ACHN (cell line): ENCODE measurements at regions not wholly inside any gene's neighbourhood (a gene's known extent, or its start where the extent isn't known, plus 50 kb on each side); places are given as distances from the start of the nearest gene placed in this dataset.

Experiments used
- DNase-seq: peaks from one replicate; pipeline ENCODE4 v3.0.0-alpha.2; 2015
- in situ Hi-C: cut with HindIII; loops from 2 replicates; pipeline ENCODE4 v1.10.0; 2017; ENCODE audit warnings: low sequenced_read_pairs, low pct_ligation_motif_present, low pct_unique_long_range_greater_than_20kb

DNA sequence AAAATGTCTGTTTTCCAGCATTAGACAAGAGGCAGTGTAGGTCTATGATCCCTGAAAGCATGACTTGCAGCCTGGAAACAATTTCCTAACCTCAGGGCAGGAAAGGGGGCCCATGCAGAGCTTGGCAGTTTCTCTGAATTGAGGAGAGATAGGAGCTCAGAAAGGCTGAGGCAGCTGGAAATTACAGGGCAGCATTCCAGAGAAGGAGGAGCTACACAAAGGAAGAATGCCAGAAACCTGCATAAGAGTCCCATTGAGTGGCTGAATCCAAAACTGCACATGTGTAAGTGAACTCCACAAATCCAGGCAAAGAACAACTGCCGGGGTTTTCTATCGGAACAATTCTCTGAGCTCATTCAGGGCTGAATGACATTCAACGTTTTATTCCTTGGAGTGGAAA is 346.8 kb downstream of the PIK3R1 start:
- in situ Hi-C loops, result no loop called here
- no peak for DNase-seq

DNA sequence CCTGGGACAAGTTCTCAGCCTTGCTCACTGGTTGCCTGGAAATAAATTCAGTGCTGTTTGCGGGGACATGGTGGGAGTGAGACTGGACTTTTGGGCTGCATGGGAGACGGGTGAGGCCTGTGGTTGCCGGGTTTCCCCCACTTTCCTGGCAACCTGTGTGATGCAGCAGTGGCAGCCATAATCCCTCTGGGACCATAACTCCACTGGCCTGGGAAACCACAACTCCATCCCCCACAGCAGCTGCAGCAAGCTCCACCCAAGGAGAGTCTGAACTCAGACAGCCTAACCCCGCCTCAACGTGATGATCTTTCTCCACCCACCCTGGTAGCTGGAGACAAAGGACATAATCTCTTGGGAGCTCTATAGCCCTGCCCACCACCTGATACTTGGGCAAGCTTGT is 349.9 kb downstream of the PIK3R1 start:
- DNase-seq, result no peak
- in situ Hi-C loops, result no loop called here

DNA sequence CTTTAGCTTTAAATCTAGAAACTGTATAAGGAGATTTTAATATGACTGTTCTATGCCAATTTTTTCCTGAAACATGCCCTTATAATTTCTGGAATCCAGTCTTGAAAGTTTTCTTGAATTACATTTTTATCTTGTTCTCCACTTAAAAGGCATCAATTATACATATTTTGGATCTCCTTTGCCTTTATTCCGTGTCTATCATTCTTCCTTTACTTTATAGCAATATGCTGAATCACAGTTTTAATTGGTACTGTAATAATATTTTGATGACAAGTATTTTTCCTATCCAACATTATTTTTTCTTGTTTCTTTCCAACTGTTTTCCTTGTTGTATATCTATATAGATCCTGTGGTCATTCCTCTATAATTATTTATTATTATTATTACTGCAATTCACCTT is 361.2 kb downstream of the PIK3R1 start:
- in situ Hi-C loops, result no loop called here
- no peak for DNase-seq

DNA sequence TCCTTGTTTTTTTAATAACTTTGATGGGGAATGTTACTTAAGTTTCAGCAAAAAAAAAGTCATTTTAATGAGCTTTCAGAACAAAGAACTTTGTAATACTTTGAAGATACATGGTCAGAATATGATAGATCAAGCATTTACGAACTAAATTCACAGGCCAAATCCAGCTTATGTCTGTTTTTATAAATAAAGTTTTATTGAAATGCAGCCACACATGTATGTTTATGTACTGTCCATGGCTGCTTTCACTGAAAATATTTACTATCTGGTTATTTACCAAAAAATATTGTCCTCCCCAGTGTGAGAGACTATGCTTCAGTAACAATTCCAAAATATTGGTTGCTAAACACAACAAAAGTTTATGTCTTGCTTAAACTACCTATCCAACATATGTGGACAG is 366.7 kb downstream of the PIK3R1 start:
- in situ Hi-C loops, result no loop called here
- no peak for DNase-seq

DNA sequence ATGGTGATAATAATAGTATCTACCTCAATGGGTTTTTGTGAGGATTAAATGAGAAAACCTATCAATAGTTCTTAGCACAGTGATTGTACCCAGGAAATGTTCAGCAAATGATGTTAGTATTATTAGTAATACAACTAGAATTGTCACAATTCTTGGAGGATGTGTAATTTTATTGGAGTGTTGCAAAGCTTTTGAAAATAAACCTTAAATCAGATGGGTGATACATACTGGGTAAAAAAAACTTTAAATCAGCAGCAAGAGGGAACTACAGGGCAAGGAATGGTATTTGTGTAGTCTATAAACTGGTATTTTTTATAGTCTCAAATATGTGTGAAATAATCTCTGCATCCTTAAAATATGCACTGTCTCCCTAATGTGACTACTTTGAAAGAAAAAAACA is 371.6 kb downstream of the PIK3R1 start:
- in situ Hi-C loops, result no loop called here

DNA sequence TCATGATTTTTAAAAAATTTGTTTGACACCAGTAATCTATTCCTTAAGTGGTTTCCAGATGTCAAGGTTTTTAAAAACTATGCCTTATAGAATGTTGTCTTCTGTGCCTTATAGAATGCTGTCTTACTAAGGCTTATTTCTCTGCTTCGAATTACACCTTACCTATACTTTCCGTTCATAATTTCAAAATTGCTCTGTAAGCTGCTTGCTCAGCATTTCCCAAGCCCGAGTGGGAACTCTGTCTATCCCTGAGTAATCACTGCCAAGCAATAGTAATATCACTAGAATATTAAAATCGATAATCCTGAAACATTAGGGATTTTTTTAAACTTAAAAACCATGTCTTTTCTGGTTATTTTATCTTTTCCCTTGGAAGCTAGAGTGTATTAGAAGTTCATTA is 376.3 kb downstream of the PIK3R1 start:
- in situ Hi-C loops, result no loop called here
- no peak for DNase-seq

More for the DNA sequence above, 371.6 kb downstream of the PIK3R1 start:
- DNase-seq, result no peak

DNA sequence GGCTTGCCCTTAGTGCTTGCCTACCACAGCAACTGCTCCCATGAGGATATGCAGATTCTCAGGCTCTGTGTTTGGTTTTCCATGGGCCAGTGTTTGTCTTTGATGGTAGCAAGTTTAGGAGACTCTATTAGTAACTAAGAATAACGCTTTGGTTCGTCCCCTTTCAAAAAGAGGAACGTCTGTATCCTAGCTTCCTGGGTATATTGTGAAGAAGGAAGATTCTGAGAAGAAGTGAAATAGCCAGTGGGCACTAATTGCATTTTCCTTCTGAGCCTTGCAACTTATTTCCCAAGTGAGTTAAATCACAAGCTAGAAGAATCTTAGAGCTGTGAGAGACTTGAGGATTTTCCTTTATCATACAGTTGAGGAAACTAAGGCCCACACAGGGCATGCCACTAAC is 376.8 kb downstream of the PIK3R1 start:
- DNase-seq, result no peak
- in situ Hi-C loops, result no loop called here

DNA sequence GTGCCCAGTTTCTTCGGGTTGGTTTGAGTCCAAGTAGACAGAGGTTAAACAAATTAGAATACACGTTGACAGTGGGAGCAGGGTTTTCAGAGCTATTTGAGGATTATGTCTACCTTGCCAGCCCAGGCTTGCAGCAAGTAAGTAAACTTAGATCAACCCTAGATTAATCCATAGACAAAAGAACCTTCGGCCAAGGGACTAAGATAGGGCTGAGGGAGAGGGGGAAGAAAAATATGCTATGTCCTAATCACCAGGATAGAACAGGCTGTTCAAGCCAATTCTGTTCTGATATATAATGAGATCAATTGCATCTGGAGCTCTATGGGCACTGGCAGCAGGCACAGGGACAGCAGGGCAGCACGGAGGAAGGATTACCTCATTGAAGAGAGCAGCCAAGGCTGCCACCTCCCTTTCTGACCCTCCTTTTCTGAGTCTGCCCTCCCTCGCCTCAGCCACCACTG is 377.7 kb downstream of the PIK3R1 start:
- in situ Hi-C loops, result no loop called here
- no peak for DNase-seq

DNA sequence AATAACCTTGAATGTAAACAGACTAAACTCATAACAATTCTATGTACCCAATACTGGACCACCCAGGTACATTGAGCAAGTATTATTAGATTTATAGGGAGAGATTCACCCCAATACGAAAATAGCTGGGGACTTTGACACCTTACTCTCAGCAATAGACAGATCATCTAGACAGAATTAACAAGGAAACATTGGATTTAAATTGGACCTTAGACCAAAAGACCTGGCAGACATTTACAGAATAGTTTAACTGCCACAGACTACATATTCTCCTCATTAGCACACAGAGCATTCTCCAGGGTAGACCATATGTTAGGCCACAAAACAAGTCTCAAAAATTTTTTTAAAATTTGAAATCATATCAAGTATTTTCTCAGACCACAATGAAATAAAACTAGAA is 397.4 kb downstream of the PIK3R1 start:
- DNase-seq, result no peak
- in situ Hi-C loops, result no loop called here

DNA sequence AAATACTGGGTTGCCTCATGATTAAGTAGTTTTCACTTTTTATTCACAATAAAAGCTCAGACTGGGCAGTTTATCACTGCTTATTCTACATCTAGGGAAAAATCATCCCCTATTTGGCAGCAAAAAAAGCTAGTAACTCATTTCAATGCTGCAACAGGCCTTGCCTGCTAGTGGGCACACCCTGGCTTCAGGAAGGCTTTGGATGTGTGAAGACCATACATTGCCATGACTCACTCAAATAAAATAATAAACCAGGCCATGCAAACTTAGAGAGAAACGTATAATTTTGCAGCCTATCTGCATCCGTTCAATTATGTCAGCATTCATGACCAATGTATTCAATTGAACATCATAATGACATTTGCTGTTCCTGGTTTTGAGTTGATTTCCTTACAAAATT is 402.9 kb downstream of the PIK3R1 start:
- in situ Hi-C loops, result no loop called here

DNA sequence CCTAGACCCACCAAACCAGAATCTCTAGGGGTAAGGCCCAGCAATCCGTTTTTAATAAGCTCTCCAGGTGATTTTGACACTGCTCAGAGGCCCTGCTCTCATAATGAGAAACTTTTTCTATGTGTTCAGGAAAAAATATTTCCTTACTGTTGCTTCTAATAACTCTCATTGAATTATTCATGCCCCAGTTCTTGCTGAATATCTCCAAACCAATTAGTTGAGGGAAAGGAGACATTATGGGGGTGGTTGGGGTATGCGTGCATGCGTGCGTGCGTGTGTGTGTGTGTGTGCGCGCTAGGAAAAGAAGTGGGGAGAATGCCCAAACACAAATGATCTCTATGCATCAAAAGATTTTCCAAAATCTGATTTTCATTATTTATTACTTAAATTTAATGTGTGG is 411.4 kb downstream of the PIK3R1 start:
- in situ Hi-C loops, result no loop called here
- no peak for DNase-seq

More for the DNA sequence above, 402.9 kb downstream of the PIK3R1 start:
- DNase-seq, result no peak

DNA sequence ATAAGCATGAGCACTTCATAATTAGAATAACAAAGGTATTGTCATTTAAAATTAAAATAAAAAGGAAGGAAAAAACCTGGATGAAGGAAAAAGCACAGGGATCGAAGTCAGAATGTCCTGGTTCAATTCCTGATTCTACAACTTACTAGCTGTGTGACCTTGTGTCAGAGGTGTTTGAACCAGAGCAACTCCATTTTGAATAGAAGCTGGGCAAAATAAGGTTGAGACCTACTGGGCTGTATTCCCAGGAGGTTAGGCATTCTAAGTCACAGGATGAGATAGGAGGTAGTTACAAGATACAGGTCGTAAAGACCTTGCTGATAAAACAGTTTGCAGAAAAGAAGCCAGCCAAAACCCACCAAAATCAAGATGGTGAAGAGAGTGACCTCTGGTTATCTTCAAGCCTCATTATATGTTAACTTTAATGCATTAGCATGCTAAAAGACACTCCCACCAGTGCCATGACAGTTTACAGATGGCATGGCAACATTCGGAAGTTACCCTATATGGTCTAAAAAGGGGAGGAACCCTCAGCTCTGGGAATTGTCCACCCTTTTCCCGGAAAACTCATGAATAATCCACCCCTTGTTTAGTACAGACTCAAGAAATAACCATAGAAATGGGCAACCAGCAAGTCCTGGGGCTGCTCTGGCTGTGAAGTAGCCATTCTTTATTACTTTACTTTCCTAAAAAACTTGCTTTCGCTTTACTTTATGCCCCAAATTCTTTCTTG is 412.7 kb downstream of the PIK3R1 start:
- in situ Hi-C loops, result no loop called here
- DNase-seq, result no peak

DNA sequence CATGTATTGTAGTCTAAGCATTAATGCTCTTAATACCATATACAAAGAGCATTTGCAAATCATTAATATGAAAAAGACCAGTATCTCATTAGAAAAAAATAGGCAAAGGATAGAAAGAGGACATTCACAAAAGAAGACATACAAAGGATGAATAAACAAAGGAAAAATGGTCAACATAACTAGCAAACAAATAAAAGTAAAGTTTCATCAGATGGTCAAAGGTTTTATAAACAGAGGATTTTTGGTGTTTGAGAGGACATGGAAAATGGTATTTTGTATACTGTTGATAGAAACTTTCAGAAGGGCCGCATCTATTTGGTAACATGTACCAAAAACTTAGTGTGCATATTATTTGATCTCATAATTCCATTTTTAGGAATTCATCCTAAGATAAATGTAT is 414.8 kb downstream of the PIK3R1 start:
- in situ Hi-C loops, result no loop called here
- DNase-seq, result no peak

DNA sequence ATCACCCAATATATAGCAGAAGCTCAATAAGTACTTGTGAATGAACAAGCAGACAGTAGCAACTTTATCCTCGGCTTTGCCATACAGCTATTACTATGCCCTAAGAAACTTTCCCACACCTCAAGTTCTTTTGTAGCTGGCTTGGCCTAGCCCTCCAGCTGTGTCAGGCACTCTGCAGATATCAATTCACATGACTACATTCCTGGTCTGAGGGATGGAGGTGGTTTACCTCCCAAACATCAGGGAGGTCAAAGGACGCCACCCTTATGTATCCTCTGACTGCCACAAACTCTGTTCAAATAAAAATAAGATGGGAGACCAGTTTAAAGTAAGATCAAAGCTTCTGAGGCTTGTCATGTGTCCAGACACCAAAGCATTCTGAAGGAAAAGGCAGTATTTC is 416.3 kb downstream of the PIK3R1 start:
- no peak for DNase-seq
- in situ Hi-C loops, result no loop called here

DNA sequence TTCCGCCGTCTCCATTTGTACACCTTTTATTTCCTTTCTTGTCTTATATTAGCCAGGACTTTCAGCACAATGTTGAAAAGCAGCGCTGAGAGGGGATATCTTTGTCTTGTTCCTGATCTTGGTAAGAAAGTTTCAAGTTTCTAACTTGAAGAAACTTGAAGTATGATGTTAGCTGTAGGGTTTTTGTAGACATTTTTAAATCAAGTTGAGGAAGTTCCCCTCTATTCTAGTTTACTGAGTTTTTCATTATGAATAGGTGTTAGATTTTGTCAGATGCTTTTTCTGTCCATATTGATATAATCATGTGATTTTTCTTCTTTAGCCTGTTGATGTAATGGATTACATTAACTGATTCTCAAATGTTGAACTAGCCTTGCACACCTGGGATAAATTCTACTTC is 425.7 kb downstream of the PIK3R1 start:
- in situ Hi-C loops, result no loop called here
- DNase-seq, result no peak

DNA sequence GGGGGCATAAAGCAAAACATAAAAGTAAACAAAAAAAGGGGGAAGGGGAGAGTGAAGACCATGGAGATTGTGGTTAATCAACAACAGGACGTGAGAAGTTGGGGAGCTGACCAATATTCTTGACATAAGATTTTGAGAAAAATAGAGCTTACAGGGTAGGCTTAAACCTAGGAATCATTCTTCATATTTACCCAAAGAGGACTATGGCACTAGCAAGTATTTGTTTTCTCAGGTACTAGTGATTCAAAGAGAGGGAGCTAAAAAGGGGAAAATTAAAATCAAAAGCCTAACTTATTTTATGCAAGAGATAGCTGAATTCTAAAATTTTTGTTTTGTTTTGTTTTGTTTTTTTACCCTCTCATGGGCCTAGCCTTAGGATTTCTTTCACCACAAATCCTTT is 427.5 kb downstream of the PIK3R1 start:
- DNase-seq, result no peak
- in situ Hi-C loops, result no loop called here

DNA sequence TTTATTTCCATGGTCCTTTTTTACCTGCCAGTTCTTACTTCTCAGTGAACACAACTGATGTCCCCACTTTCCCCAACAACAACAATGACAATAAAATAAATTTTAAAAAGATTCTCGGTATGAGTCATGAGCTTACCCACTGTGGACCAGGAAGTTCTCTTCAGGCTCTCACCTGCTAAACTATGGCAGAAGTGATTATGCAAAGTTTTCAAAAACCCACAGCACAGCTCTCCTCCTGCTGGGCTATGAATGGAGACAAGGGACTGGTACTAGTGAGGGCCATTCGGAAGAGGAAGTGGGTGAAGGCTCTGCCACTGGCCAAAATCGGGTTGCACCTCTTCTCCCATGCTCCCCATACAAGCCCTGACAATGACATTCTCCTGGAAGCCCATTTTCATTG is 429.4 kb downstream of the PIK3R1 start:
- no peak for DNase-seq
- in situ Hi-C loops, result no loop called here

DNA sequence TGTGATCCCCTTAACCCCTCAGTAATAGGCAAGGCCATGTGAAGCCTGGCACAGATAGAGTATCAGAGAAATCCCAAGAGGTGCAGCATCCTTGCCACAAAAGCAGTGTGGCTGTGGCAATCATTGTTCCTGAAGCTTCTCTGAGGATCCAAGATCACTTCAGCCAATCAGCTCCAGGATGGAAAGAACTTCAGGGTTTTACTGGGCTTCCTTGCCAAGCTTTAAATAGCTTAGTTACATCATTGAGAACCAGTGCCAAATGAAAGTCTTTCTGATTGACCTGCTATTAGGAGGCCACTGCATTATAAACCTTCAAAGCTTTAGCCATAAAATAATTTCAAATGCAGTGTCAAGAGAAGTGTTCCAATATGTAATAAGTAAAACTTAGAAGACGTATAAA is 430.6 kb downstream of the PIK3R1 start:
- DNase-seq, result no peak
- in situ Hi-C loops, result no loop called here

DNA sequence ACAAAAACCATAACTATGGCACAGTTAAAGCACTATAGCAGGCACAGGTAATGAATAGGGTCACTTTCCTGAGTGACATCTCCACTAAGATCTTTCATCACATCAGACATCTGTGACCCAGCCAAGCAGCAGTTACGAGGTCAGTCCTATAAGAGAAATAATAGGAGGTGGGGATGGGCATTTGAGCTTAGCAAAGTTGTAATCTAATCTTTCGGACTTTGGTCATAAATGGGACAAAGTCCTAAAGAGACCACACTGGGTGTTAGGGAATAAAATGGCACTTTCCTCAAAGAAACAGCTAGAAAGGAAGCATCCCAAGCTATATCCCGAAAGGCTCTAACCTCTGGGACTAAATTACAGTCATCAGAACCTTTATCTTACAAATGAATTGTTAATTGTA is 432.2 kb downstream of the PIK3R1 start:
- in situ Hi-C loops, result no loop called here
- no peak for DNase-seq

DNA sequence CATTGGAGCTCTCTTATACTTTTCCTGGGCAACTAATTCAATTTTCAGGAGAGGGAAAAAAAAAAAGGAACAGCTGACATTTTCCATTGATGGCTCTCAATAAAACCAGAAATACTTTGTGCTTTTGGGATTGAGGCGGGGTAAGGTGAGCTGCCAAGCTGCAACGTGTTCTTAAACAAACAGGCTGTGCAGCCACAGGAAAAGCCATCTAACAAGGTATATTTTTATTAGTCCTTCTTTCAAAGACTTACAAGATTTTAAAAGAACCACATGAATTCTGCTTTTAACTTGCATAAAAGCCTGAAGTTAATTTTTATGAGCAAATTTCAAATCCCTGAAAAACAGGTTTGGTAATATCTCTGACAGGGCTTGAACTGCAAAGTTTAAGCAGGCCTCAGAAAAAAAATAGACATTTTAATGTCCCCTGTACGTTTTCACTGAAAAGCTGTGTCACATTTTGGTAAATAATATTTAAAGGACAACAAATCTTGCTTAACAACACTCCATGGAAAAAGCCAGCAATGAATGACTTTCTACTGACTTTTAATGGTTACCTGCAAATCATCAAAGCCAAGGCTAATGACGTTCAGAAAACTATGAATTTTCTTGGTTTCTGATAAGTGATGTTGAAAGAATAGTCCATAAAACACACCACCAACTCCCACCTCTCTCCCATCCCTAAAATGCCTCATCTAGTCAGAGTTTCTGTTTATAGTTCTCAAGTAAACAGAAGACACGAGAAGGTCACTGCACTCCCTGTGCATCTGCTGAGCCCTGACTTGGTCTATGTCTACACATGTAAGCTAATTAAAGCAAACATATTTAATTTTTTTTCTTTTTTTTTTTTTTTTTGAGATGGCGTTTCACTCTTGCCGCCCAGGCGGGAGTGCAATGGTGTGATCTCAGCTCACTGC is 433.6 kb downstream of the PIK3R1 start:
- DNase-seq, result no peak
- in situ Hi-C loops, result no loop called here
